Stimulated activated naive CD8-positive, alpha-beta T cell treated with anti-CD3 and anti-CD28 coated beads, Interleukin-15, amount 100 ng/mL, for 72 hours (primary cell): ENCODE measurements at regions not wholly inside any gene's neighbourhood (a gene's known extent, or its start where the extent isn't known, plus 50 kb on each side); places are given as distances from the start of the nearest gene placed in this dataset.
A peak's percentile ranks its signal among the peaks of the same experiment; 100 is the strongest.

Experiments
- ATAC-seq: fragments of 150-1000 bp; cut with Tn5 transposase; 2 replicates; pipeline ENCODE4 v1.10.0; 2021; ENCODE audit warnings: mild to moderate bottlenecking, moderate library complexity
- DNase-seq, 2 donors: peaks; one replicate each; pipeline ENCODE4 v3.0.0; 2021 to 2022
- H3K27ac Mint-ChIP-seq, 2 donors: one replicate each; pipeline ENCODE4 v1.8.0; 2022; ENCODE audit warnings: mild to moderate bottlenecking in 2 of 2, mixed read lengths in 2 of 2, moderate library complexity in 2 of 2
- H3K27me3 Mint-ChIP-seq: one replicate; pipeline ENCODE4 v1.8.0; 2022; ENCODE audit warnings: mixed read lengths
- H3K4me1 Mint-ChIP-seq: one replicate; pipeline ENCODE4 v1.8.0; 2022; ENCODE audit warnings: mild to moderate bottlenecking, mixed read lengths
- H3K4me3 Mint-ChIP-seq, 2 donors: one replicate each; pipeline ENCODE4 v1.8.0; 2022; ENCODE audit warnings: mild to moderate bottlenecking in 2 of 2, mixed read lengths in 2 of 2, moderate library complexity in 1 of 2
- H3K9me3 Mint-ChIP-seq, 2 donors: one replicate each; pipeline ENCODE4 v1.8.0; 2022; ENCODE audit warnings: mixed read lengths in 2 of 2

DNA sequence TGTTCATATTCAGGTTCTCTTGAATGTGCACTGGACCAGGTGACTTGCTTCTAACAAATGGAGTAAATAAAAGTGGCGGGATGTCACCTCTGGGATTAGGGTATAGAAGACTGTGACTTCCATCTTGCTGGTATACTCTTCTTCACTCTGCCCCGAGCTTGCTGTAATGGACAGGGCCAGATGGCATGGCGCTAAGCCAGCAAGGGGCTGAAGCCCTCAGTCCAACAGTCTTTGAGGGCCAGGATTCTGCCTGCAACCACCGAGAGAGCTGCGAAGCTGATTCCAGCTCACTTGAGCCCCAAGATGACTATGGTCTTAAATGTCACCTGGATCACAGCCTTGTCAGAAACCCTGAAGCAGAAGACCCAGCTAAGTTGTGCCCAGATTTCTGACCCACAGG, 600.0 kb downstream of the FGF9 start:
- Mint-ChIP-seq H3K27me3 (no peaks in the 10 kb centered on the region), H3K9me3 (peaks cover 0 to 7% of the 10 kb centered on the region in 2 donors), H3K4me1 (no peaks in the 10 kb centered on the region), H3K27ac (no peak overlapping the region), H3K4me3 (no peak overlapping the region)
- no peak for DNase-seq
- ATAC-seq, result no peak

DNA sequence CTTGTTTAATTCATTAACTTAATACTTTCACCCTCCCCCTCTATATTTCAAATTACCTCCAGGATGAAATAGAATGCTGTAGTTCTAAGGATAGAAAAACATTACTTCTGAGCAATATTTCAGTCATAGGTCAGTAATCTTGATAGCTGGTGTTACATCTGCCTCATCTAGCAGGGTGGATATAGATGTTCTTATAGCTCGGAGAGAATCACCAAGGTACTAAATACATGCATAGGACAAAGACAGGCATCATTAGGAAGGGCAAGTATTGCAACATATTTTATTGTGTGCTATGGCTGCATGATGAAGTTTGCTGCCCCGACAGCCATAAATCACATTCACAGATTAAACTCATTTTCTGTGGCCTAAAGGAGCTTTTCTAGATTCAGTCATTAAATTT, 601.0 kb downstream of the FGF9 start:
- Mint-ChIP-seq H3K4me3 (no peak overlapping the region), H3K27ac (no peak overlapping the region), H3K4me1 (peaks cover 4% of the 10 kb centered on the region), H3K9me3 (peaks cover 0 to 7% of the 10 kb centered on the region in 2 donors), H3K27me3 (no peaks in the 10 kb centered on the region)
- ATAC-seq, result no peak
- no peak for DNase-seq

DNA sequence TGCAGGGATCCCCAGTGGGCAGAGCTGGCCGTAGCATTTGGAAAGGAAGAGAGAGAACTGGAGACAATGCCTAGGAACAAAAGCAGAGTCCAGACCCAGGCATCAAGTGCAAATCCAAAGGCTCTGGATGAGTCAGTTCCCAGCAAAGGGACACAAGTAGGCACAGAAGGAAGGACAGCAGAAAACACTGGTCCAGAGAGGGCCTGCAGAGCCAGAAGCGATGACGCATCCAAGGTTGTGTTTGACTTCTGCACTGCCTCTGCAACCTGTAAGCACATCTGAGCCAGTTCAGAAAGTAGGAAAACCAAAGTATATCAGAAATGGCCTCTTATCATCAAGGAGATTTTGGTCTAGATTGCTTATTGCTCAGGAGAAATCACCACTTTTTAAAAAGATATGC, 604.5 kb downstream of the FGF9 start:
- Mint-ChIP-seq H3K4me1 (peaks cover 15% of the 10 kb centered on the region), H3K27ac (no peak overlapping the region), H3K27me3 (no peaks in the 10 kb centered on the region), H3K9me3 (no peaks in the 10 kb centered on the region), H3K4me3 (no peak overlapping the region)
- ATAC-seq (no peak), DNase-seq (no peak)

DNA sequence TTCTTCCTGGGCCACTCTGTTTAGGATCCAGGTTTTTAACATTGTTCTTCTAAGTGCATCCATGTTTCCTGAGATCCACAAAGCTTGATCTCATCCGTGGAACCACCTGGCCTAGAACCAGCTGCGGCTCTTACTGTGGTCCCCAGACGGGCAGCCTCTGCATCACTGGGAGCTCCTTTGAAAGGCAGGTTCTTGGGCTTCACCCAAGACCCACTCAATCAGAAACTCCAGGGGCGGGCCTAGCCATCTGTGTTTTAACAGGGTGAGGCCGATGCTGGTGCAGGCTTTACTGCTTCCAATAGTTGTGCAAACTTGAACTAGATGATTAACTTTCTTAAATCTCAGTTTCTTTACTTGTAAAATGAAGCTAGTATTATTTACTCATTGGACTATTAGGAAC, 605.7 kb downstream of the FGF9 start:
- peaks cover 15% of the 10 kb centered on the region for H3K4me1 Mint-ChIP-seq
- H3K27ac Mint-ChIP-seq, result peak overlapping the region in 1 of 2 donors; percentile 10
- no peaks in the 10 kb centered on the region for H3K9me3 Mint-ChIP-seq
- no peak for ATAC-seq
- no peak overlapping the region for H3K4me3 Mint-ChIP-seq
- no peak for DNase-seq
- H3K27me3 Mint-ChIP-seq, result no peaks in the 10 kb centered on the region

DNA sequence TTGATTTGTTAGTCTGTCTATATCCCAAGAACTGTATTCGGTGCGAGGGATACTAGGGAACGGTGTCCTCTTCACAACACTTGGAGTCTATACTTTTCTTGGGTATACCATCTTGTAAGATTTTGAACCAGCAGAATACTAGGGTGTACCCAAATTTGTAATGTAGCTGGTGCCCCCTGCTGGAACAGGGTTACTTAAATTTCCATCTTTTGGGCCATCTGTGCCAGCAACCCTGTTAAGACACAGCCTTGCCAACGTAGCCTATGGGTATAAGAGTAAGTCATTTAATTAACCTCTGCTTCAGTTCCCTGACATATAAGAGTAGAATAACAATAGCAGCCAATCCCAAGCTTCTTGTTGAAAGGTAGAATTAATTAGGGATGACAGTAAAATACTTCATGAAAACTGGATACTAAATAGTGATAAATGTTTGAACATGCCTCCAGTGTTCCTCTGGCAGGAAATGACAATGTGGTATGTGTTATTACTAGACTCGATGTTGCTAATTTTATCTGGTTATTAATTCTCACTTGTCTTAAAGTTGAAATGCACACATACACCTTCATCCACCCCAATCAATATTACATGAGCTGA, 607.6 kb downstream of the FGF9 start:
- Mint-ChIP-seq H3K9me3 (no peaks in the 10 kb centered on the region), H3K4me1 (peaks cover 15% of the 10 kb centered on the region), H3K27ac (peak overlapping the region in 1 of 2 donors; percentile 83), H3K4me3 (no peak overlapping the region), H3K27me3 (no peaks in the 10 kb centered on the region)
- ATAC-seq (peak; percentile 75), DNase-seq (peak; percentile 48 to 57)

DNA sequence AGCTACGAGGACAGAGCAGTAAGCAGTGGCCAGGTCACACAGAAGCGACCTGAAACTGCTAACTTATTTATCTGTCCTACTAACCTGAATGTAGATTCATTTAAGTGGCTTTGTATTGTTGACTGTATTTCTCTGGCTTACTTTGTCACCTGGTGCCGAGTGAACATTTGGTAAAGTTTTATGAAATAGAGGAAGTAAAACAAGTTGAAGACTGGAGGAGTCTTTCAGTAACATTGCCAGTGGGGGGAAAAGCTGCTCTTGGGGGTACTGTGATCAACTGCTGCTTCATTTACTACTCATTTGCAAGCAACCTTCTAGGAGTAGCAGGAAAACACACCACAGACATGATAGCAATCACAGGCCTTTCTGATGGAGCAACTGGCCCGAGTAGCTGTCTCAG, 615.0 kb downstream of the FGF9 start:
- no peak overlapping the region for H3K27ac Mint-ChIP-seq
- ATAC-seq (no peak), DNase-seq (no peak)
- peaks cover 17% of the 10 kb centered on the region for H3K27me3 Mint-ChIP-seq
- no peaks in the 10 kb centered on the region for H3K4me1 Mint-ChIP-seq
- H3K9me3 Mint-ChIP-seq, result no peaks in the 10 kb centered on the region
- no peak overlapping the region for H3K4me3 Mint-ChIP-seq

DNA sequence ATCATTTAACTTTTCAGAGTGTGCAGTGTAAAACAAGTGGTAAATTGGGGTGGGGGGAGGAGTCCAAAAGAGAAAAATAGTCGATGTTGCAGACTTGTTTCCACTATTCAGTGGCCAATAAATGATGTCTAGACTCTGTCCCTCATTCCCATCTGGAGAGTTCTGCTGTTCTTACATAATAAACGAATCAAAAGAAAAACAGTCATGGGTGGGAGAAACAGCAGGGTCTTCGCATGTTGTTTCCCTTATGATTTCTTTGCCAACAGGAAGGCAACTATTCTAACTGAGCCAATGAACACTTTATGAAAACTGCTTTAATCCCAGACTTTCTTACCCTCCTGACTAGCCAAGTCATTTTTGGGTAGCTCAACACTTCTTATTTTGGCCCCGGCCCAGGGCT, 615.5 kb downstream of the FGF9 start:
- peaks cover 17% of the 10 kb centered on the region for H3K27me3 Mint-ChIP-seq
- H3K27ac Mint-ChIP-seq, result no peak overlapping the region
- no peak overlapping the region for H3K4me3 Mint-ChIP-seq
- DNase-seq, result no peak
- no peak for ATAC-seq
- H3K4me1 Mint-ChIP-seq, result no peaks in the 10 kb centered on the region
- H3K9me3 Mint-ChIP-seq, result no peaks in the 10 kb centered on the region

DNA sequence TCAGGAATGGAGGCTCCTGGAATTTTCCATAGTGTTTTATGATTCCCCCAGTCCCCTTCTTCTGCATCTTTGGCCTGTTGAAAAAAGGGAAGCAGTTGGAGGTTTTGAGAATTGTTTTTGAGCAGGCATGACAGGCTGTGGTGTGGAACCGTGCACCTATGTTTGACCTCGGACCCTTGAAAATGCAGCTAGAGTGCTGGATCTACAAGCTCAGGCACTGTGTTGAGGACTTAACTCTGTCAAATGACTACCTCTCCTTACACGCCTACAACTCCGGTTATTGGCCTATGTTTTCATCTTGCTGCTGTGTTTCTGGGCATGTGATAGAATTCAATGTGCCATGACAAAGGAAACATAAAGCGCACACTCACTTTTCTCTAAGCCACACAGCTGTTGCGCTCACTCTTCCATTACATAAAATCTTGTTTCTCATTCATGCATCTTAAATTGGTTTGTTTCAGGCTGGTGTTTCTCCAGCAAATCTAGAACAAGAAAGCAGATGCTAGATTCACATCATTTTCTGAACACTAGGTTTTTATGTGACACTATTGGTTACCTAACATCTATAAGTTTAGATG, 616.6 kb downstream of the FGF9 start:
- Mint-ChIP-seq H3K9me3 (no peaks in the 10 kb centered on the region), H3K27ac (no peak overlapping the region), H3K27me3 (peaks cover 17% of the 10 kb centered on the region), H3K4me3 (no peak overlapping the region), H3K4me1 (no peaks in the 10 kb centered on the region)
- ATAC-seq, result no peak
- no peak for DNase-seq

DNA sequence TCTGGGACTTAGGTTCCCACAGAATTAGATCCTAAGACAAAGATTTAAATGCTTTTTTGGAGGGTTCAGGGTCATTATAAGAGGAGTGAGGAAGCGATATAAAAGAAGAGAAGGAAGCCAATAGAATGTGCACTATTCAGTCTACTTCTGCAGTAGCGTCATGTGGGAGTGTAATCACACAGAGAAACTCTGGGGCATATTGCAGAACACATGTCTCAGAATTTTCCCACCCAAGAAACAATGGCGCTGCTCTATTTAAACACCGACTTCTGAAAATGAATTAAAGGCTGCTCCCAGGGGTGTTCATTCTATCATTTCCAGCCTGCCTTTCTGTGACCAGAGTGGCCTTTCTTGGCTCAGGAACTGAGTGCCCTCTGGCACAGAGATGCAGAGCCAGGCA, 617.6 kb downstream of the FGF9 start:
- DNase-seq (no peak), ATAC-seq (no peak)
- Mint-ChIP-seq H3K4me3 (no peak overlapping the region), H3K4me1 (no peaks in the 10 kb centered on the region), H3K27me3 (peaks cover 17% of the 10 kb centered on the region), H3K9me3 (no peaks in the 10 kb centered on the region), H3K27ac (no peak overlapping the region)

DNA sequence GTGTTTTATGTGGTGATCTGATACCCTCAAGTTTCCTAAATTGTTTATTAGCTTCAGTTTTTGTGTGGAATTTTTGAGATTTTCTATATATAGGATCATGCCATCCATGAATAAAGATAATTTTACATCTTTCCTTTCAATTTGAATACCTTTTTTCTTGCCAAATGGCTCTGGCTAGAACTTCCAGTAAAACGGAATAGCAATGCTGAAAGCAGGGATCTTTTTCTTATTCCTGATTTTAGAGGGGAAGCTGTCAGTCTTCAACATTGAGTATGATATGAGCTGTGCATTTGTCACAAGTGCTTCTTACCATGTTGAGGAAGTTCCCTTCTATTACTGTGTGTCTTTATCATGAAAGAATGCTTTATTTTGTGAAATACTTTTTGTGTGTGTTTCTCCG, 618.8 kb downstream of the FGF9 start:
- ATAC-seq (no peak), DNase-seq (no peak)
- H3K27me3 Mint-ChIP-seq, result peaks cover 17% of the 10 kb centered on the region
- H3K4me1 Mint-ChIP-seq, result no peaks in the 10 kb centered on the region
- no peak overlapping the region for H3K4me3 Mint-ChIP-seq
- H3K9me3 Mint-ChIP-seq, result no peaks in the 10 kb centered on the region
- no peak overlapping the region for H3K27ac Mint-ChIP-seq

DNA sequence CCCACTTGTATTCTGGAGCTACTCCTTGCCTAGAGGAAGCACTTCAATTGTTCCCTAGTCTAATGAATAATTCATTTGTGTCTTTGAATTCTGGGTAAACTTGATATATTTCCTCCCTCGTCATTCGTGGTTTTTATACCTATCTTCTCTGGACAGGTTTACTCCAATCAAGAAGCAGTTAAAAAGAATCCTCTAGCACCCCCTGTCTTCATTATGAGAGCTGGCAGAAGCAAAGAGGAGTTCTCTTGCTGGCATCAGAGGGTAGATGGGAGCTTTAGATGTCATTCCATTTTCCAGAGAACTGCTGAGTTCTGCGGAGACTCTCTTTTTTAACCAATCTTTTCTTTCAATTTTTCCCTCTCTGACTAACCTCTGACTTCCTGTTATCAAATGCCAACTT, 627.7 kb downstream of the FGF9 start:
- ATAC-seq, result no peak
- Mint-ChIP-seq H3K27ac (no peak overlapping the region), H3K4me1 (peaks cover 6% of the 10 kb centered on the region), H3K27me3 (peaks cover 2% of the 10 kb centered on the region), H3K4me3 (no peak overlapping the region), H3K9me3 (peaks cover 31 to 34% of the 10 kb centered on the region in 2 donors)
- no peak for DNase-seq

DNA sequence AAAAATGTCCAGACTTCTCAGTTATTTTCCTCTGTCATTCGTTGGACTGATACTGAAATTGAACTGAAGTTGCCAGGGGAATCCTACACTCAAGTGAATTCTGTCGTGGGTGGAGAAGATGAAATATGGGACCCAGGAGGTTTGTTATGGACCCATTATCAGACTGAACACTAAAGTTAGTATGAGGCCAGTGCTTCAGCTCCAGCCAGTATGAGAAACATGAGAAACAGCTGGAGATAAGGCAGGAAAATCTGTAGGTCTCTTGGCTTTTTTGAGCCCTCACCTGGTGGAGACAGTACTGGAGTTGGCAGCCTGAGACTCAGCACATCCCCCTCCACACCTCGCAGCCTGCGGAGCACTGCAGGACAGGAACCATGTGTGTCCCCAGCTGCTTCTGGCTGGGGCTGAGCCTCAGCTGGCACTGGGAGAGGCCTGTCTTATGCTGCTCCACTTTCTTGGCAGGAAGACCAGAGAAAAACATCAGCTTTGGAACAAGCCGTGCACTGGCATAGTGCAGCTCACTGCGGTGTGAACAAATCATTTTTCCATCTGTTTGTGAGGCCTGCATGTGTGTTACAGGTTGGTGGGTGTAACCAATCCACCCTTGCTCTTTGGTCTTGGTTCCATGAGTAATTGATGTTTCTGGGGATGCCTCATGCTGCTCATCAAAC, 641.0 kb downstream of the FGF9 start:
- H3K27me3 Mint-ChIP-seq, result no peaks in the 10 kb centered on the region
- no peak for ATAC-seq

DNA sequence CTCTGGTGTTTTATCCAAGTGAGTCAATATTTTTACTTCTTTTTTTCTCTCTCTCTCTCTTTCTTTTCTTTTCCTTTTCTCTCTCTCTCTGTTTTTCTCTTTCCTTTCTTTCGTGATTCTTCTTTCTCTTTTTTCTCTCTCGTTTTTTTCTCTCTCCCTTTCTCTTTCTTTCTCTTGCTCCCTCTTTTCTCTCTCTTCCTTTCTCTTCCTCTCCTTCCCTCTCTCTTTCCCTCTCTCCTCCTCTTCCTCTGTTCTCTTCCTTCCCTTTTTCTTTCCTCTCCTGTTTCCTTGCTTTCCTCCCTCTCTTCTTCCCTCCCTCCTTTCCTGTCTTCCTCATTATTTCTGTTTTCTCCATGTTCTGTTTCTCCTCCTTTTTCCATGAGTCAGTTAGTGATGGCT, 641.5 kb downstream of the FGF9 start:
- no peak for DNase-seq
- no peaks in the 10 kb centered on the region for H3K9me3 Mint-ChIP-seq
- no peaks in the 10 kb centered on the region for H3K4me1 Mint-ChIP-seq
- no peak for ATAC-seq
- H3K4me3 Mint-ChIP-seq, result no peak overlapping the region
- peak overlapping the region in 1 of 2 donors; percentile 83 for H3K27ac Mint-ChIP-seq
- H3K27me3 Mint-ChIP-seq, result no peaks in the 10 kb centered on the region

More for the DNA sequence above, 641.0 kb downstream of the FGF9 start:
- Mint-ChIP-seq H3K9me3 (no peaks in the 10 kb centered on the region), H3K4me3 (no peak overlapping the region), H3K4me1 (no peaks in the 10 kb centered on the region), H3K27ac (peak overlapping the region in 1 of 2 donors; percentile 83)
- DNase-seq, result no peak

DNA sequence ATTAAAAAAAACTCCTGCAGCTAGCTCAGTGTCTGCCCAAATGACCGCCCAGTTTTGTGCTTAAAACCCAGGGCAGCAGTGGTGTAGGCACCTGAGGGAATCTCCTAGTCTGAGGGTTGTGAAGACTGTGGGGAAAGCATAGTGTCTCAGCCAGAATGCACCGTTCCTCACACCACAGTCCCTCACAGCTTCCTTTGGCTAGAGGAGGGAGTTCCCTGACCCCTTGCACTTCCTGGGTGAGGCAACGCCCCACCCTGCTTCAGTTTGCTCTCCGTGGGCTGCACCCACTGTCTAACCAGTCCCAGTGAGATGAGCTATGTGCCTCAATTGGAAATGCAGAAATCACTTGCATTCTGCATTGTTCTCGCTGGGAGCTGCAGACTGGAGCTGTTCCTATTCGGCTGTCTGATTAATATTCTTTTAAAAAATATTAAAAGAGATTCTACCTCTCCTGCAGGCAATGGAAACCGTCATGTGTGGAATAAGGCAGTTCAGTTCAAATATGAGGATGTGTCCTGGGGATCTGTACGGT, 645.7 kb downstream of the FGF9 start:
- no peak overlapping the region for H3K4me3 Mint-ChIP-seq
- no peaks in the 10 kb centered on the region for H3K27me3 Mint-ChIP-seq
- no peak overlapping the region for H3K27ac Mint-ChIP-seq

DNA sequence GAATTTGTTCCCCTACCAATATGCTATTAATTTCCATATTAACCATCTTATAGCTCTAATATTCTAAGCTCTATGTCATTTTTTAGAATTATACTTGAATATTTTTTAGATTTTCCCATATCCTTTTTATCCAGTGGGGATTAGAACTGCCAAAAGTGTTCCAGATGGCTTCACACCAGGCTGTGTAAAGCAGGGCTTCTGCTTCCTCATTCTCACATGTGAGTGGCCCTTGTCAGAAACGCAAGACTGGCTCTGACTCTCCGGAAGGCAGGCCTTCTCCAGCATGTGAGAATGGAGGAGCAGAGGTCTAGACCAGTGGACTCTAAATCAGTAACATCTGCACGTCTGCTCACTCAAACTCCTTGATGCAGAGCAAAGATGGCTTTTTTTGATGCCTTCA, 650.1 kb downstream of the FGF9 start:
- Mint-ChIP-seq H3K27me3 (no peaks in the 10 kb centered on the region), H3K4me3 (no peak overlapping the region), H3K4me1 (no peaks in the 10 kb centered on the region), H3K9me3 (no peaks in the 10 kb centered on the region), H3K27ac (no peak overlapping the region)
- DNase-seq, result no peak
- ATAC-seq, result no peak

More for the DNA sequence above, 645.7 kb downstream of the FGF9 start:
- ATAC-seq (no peak), DNase-seq (no peak)
- no peaks in the 10 kb centered on the region for H3K9me3 Mint-ChIP-seq
- no peaks in the 10 kb centered on the region for H3K4me1 Mint-ChIP-seq

DNA sequence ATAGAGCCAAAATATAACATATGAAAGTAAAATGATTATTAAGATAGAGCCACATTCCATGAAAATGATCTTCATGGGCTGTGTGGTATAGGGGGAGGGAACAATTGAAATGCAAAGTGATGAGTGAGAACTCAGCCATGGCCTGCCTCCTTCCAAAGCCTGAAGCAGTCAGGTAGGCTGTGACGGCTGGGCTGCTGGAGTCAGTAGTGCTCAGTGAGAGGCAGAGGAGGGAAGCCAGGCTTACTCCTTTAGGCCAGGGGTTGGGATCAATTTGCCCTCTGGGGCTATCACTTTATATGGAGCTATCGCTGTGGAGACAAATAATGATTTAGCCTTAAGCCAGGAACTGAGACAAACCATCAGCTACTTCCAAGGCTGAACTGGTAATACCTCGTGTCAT, 654.9 kb downstream of the FGF9 start:
- H3K27me3 Mint-ChIP-seq, result no peaks in the 10 kb centered on the region
- ATAC-seq (no peak), DNase-seq (no peak)
- H3K4me1 Mint-ChIP-seq, result no peaks in the 10 kb centered on the region
- no peak overlapping the region for H3K4me3 Mint-ChIP-seq
- H3K9me3 Mint-ChIP-seq, result no peaks in the 10 kb centered on the region
- H3K27ac Mint-ChIP-seq, result no peak overlapping the region
